IPS-20b (cell line): ENCODE measurements at regions not wholly inside any gene's neighbourhood (a gene's known extent, or its start where the extent isn't known, plus 50 kb on each side); places are given as distances from the start of the nearest gene placed in this dataset.
"Not testable (repeated sequence)": the region's sequence is repeated elsewhere in the genome, so short reads cannot be mapped to it uniquely, and the experiment has no call there.

Source experiments
- H3K27ac ChIP-seq: one replicate; pipeline ENCODE4 v1.5.1; 2013; ENCODE audit warnings: low read length
- H3K27me3 ChIP-seq: 2 replicates; pipeline ENCODE4 v1.6.1; 2013; ENCODE audit warnings: mild to moderate bottlenecking, low read length, inconsistent platforms; ENCODE audit not compliant: insufficient read depth
- H3K36me3 ChIP-seq: 2 replicates; pipeline ENCODE4 v1.6.1; 2013; ENCODE audit warnings: low read depth, mild to moderate bottlenecking, inconsistent platforms, low read length, moderate library complexity; ENCODE audit not compliant: insufficient read depth
- H3K4me1 ChIP-seq: 2 replicates; pipeline ENCODE4 v1.6.1; 2013; ENCODE audit warnings: mild to moderate bottlenecking, control low read depth, inconsistent platforms, low read length, moderate library complexity; ENCODE audit not compliant: insufficient read depth
- H3K4me3 ChIP-seq: 2 replicates; pipeline ENCODE4 v1.5.1; 2013; ENCODE audit warnings: mild to moderate bottlenecking, low read length, inconsistent platforms
- H3K9ac ChIP-seq: 2 replicates; pipeline ENCODE4 v1.6.1; 2013; ENCODE audit warnings: low read depth, mild to moderate bottlenecking, inconsistent platforms, low read length, moderate library complexity
- H3K9me3 ChIP-seq: 2 replicates; pipeline ENCODE4 v1.6.1; 2013; ENCODE audit warnings: mild to moderate bottlenecking, low read depth, low read length, inconsistent platforms; ENCODE audit not compliant: insufficient read depth

DNA sequence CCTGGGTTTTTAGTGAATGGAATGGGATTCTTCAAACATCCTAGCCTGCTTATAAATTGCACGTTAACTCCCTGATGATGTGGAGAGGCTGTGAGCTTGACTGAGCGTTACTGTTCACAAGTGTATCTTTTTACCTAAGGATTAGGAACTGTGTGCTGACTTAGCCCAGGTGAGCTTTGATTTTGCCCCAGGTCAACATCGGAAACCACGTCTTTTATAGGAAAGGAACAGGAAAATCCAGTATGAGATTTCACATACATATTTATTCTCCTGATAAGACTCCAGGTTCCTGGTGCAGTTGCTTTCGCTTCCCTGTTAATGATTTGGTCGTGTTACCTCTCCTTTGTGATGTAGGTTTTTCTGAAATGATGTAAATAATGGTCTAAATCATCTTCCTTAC is 103.2 kb upstream of the BASP1 start:
- no peaks in the 10 kb centered on the region for H3K27me3 ChIP-seq
- no peak overlapping the region for H3K27ac ChIP-seq
- H3K9me3 ChIP-seq = no peaks in the 10 kb centered on the region
- H3K9ac ChIP-seq = no peak overlapping the region
- peaks cover 11% of the 10 kb centered on the region; the same call in 1 of the 2 replicates for H3K4me1 ChIP-seq
- H3K36me3 ChIP-seq = no peaks in the 10 kb centered on the region
- H3K4me3 ChIP-seq = no peak overlapping the region

DNA sequence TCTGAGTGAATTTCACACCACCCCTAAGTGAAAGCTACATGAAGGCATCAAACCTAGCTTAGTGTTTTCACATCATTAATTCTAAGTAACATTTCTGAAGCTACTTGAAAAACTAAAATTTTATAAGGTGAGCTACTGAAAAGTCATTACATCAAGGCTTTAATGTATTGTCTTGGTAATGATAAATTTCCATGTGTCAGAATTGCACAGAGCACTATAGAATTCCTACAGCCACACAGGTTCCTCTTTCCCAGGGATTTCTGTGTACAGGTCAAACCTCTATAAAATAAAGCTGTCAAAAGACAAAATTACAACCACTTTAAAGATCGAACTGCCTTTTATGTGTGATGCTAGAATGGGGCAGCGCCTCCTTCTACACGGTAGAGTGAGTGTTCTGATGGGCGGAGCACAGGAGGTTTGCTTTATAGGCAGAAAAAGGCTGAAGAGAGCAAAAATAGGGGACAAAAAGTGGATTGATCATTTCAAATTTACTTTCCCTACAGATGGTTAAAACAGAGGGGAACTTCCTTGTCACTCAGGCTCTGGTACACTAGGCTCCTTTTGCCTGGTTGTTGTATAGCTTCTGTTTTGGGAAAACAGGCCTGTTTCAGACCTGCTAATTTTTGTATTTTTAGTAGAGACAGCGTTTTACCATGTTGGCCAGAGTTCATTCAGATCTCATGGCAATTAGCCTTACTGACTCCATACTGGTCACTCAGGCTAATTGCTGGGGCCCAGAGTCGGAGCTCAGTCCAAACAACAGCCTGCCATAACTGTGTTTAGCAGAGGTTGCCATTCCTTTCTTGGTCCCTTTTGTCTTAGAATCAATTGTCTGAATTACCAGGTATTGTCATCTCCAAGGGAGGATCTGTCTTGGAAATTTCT is 102.5 kb upstream of the BASP1 start:
- H3K9me3 ChIP-seq = no peaks in the 10 kb centered on the region
- no peaks in the 10 kb centered on the region for H3K27me3 ChIP-seq
- no peaks in the 10 kb centered on the region for H3K36me3 ChIP-seq
- no peak overlapping the region for H3K4me3 ChIP-seq
- peaks cover 11% of the 10 kb centered on the region; the same call in 1 of the 2 replicates for H3K4me1 ChIP-seq
- no peak overlapping the region for H3K27ac ChIP-seq
- no peak overlapping the region for H3K9ac ChIP-seq

GRCh38 chr5:17115855-17116254 is 101.6 kb upstream of the BASP1 start:
- Histone ChIP-seq H3K4me3 (no peak overlapping the region), H3K4me1 (peaks cover 11% of the 10 kb centered on the region; the same call in 1 of the 2 replicates), H3K9ac (no peak overlapping the region), H3K27ac (no peak overlapping the region), H3K27me3 (no peaks in the 10 kb centered on the region), H3K36me3 (no peaks in the 10 kb centered on the region), H3K9me3 (no peaks in the 10 kb centered on the region)

GRCh38 chr5:17118631-17119030 is 98.8 kb upstream of the BASP1 start:
- Histone ChIP-seq H3K27me3 (no peaks in the 10 kb centered on the region), H3K9me3 (no peaks in the 10 kb centered on the region), H3K36me3 (no peaks in the 10 kb centered on the region), H3K4me1 (peaks cover 11% of the 10 kb centered on the region; the same call in 1 of the 2 replicates), H3K27ac (no peak overlapping the region), H3K9ac (no peak overlapping the region), H3K4me3 (no peak overlapping the region)

- Histone ChIP-seq H3K27me3 (no peaks in the 10 kb centered on the region), H3K4me1 (peaks cover 9% of the 10 kb centered on the region; the same call in 1 of the 2 replicates), H3K9ac (no peak overlapping the region), H3K4me3 (no peak overlapping the region), H3K27ac (no peak overlapping the region), H3K36me3 (no peaks in the 10 kb centered on the region), H3K9me3 (no peaks in the 10 kb centered on the region)
These were observed 97.2 kb upstream of the BASP1 start for GRCh38 chr5:17120209-17120608.

DNA sequence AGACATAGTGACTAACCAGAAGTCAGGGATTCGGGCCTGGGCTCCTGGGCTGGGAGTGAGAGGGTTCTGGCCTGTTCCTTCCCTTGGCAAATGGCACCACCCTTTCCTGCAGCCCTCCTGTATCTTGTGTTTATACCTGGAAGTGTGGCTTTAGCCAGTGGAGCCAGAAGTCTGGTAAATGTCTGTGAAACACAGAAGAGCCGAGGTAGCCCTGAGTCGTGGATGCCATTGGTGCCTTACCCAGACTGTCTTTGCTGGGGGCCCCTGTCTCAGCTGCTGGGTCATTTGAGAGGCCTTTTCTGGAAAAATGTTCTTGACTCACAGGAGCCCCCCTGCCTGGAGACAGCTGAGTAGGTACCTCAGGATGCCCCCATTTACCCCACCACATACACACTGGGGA is 95.7 kb upstream of the BASP1 start:
- Histone ChIP-seq H3K27ac (no peak overlapping the region), H3K27me3 (no peaks in the 10 kb centered on the region), H3K36me3 (no peaks in the 10 kb centered on the region), H3K9me3 (no peaks in the 10 kb centered on the region), H3K4me3 (no peak overlapping the region), H3K9ac (no peak overlapping the region), H3K4me1 (no peaks in the 10 kb centered on the region)

GRCh38 chr5:17123010-17123409 is 94.4 kb upstream of the BASP1 start:
- no peak overlapping the region for H3K9ac ChIP-seq
- no peaks in the 10 kb centered on the region for H3K27me3 ChIP-seq
- H3K4me3 ChIP-seq = no peak overlapping the region
- no peaks in the 10 kb centered on the region for H3K36me3 ChIP-seq
- H3K4me1 ChIP-seq = no peaks in the 10 kb centered on the region
- H3K9me3 ChIP-seq = no peaks in the 10 kb centered on the region
- no peak overlapping the region for H3K27ac ChIP-seq

DNA sequence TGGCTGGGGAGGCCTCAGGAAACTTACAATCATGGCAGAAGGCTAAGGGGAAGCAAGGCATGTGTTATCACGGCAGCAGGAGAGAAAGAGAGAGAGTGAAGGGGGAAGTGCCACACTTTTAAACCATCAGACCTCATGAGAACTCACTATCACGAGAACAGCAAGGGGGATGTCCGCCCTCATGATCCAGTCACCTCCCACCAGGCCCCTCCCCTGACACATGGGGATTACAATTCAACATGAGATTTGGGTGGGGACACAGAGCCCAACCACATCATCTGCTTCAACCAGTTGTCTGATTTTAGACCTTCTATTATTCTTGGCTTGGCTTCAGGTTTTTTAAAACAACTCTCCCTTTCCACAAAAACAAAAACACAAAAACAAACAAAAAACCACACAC is 93.7 kb upstream of the BASP1 start:
- H3K4me1 ChIP-seq, H3K9me3 ChIP-seq, H3K27ac ChIP-seq, H3K36me3 ChIP-seq, H3K9ac ChIP-seq, H3K4me3 ChIP-seq, H3K27me3 ChIP-seq: not testable (repeated sequence)

DNA sequence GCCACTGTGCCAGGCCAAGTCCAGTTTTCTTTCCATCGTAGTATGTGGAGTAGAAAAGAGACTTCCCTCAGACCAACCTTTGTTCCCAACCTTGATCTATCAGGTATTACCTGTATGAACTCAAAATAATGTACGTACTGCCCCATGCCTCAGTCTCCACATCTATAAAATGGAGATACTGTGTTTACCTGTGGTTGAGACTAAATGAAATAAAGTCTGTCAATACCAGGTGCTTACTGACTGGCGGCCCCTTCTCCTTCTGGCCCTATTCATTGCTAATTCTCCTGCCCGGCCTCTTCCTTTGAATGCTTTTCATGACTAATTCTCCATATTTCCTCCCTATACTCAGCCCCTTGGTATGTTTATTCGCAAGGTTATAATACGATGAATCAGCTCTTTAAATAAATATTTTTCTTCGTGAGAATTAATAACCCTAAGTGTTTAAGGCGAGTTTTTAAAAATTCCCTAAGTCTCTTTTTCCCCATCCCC is 89.6 kb upstream of the BASP1 start:
- no peak overlapping the region for H3K4me3 ChIP-seq
- no peaks in the 10 kb centered on the region for H3K27me3 ChIP-seq
- H3K36me3 ChIP-seq = no peaks in the 10 kb centered on the region
- H3K27ac ChIP-seq = no peak overlapping the region
- no peak overlapping the region for H3K9ac ChIP-seq
- H3K4me1 ChIP-seq = peaks cover 2% of the 10 kb centered on the region; the same call in 1 of the 2 replicates
- no peaks in the 10 kb centered on the region for H3K9me3 ChIP-seq

GRCh38 chr5:17129093-17129849 is 88.2 kb upstream of the BASP1 start:
- no peak overlapping the region for H3K4me3 ChIP-seq
- H3K27ac ChIP-seq = no peak overlapping the region
- no peaks in the 10 kb centered on the region for H3K36me3 ChIP-seq
- H3K9me3 ChIP-seq = no peaks in the 10 kb centered on the region
- no peak overlapping the region for H3K9ac ChIP-seq
- peaks cover 7% of the 10 kb centered on the region; the same call in 1 of the 2 replicates for H3K4me1 ChIP-seq
- no peaks in the 10 kb centered on the region for H3K27me3 ChIP-seq

DNA sequence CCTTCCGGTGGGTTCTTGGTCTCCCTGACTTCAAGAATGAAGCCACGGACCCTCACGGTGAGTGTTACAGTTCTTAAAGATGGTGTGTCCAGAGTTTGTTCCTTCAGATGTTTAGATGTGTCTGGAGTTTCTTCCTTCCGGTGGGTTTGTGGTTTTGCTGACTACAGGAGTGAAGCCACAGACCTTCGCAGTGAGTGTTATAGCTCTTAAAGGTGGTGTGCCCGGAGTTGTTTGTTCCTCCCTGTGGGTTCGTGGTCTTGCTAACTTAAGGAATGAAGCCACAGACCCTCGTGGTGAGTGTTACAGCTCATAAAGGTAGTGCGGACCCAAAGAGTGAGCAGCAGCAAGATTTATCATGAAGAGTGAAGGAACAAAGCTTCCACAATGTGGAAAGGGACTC is 87.1 kb upstream of the BASP1 start:
- H3K27me3 ChIP-seq, H3K4me3 ChIP-seq, H3K27ac ChIP-seq, H3K9ac ChIP-seq, H3K4me1 ChIP-seq, H3K36me3 ChIP-seq, H3K9me3 ChIP-seq: not testable (repeated sequence)
